HepG2 (cell line): ENCODE measurements at regions not wholly inside any gene's neighbourhood (a gene's known extent, or its start where the extent isn't known, plus 50 kb on each side); places are given as distances from the start of the nearest gene placed in this dataset.

Experiments
- ATAC-seq: fragments of 200-7000 bp; cut with Tn5 transposase; 3 replicates; pipeline ENCODE4 v1.9.1; 2020; ENCODE audit warnings: mild to moderate bottlenecking, moderate library complexity
- BruUV-seq: library from RNA; stranded (reverse); fragments of 400-500 nt; replicated peaks from 2 replicates; lab custom pipeline; 2021; lab: Mats Ljungman, UMichigan
- CTCF ChIA-PET: fragments of 300-600 bp; formaldehyde crosslinking; extraction: SDS; loops from one replicate; lab custom pipeline; 2021; ENCODE audit warnings: low total read pairs, inconsistent platforms, low intra/inter-chr PET ratio; lab: Yijun Ruan, JAX
- POLR2A ChIA-PET: fragments of 350-600 bp; sonication (Branson Sonifier 250); formaldehyde crosslinking; loops from one replicate; lab custom pipeline; 2020; ENCODE audit warnings: antibody characterized with exemption, inconsistent platforms; lab: Yijun Ruan, JAX
- DNase-seq: peaks from one replicate; pipeline ENCODE4 v3.0.0-alpha.2; 2015; ENCODE audit warnings: low spot score
- FAIRE-seq: peaks from 3 replicates; lab custom pipeline; 2011; peaks lifted over from hg19 to GRCh38; lab: Jason Lieb, UNC
- H2AFZ ChIP-seq: one replicate; pipeline ENCODE4 v1.6.1; 2011; ENCODE audit warnings: low read length, inconsistent platforms
- H3K27ac ChIP-seq: fragments of 300-600 bp; 3 replicates; pipeline ENCODE4 v1.8.0; 2011; ENCODE audit warnings: mixed run types, mild to moderate bottlenecking, mixed read lengths, low read length, inconsistent platforms; ENCODE audit not compliant: insufficient read depth; ENCODE audit errors: extremely low read length
- H3K27me3 ChIP-seq, 2 experiments: fragments of 200-600 bp in 1 of 2; 2 replicates in 1 of 2; 3 replicates in 1 of 2; pipeline versions ENCODE4 v1.6.0 to v1.8.0; 2011; ENCODE audit warnings: low read length in 2 of 2, mild to moderate bottlenecking in 2 of 2, moderate library complexity in 2 of 2, inconsistent platforms in 1 of 2; ENCODE audit not compliant: insufficient read depth in 2 of 2, control insufficient read depth in 1 of 2
- H3K36me3 ChIP-seq, 2 experiments: fragments of 200-600 bp in 1 of 2; replicated peaks in 1 of 2; 2 replicates in 1 of 2; 3 replicates in 1 of 2; pipeline versions ENCODE4 v1.5.1 to v1.8.0; 2011; ENCODE audit warnings: low read length in 2 of 2, inconsistent platforms in 1 of 2; ENCODE audit not compliant: insufficient read depth in 2 of 2, control insufficient read depth in 1 of 2
- H3K4me1 ChIP-seq: 2 replicates; pipeline ENCODE4 v1.5.1; 2012; ENCODE audit warnings: low read length, inconsistent platforms; ENCODE audit not compliant: insufficient read depth
- H3K4me2 ChIP-seq: 2 replicates; pipeline ENCODE4 v1.6.0; 2011; ENCODE audit warnings: low read depth, low read length, inconsistent platforms
- H3K4me3 ChIP-seq, 3 experiments: fragments of 200-600 bp in 1 of 3; sonication (generic), shearing (Covaris generic) in 1 of 3; replicated peaks in 1 of 3; 2 replicates each; pipeline ENCODE4 v1.5.1; 2011 to 2016; ENCODE audit warnings: low read length in 3 of 3, inconsistent platforms in 2 of 3, low read depth in 2 of 3, mild to moderate bottlenecking in 2 of 3, control low read depth in 1 of 3, mixed read lengths in 1 of 3; ENCODE audit not compliant: insufficient read depth in 1 of 3
- H3K79me2 ChIP-seq: one replicate; pipeline ENCODE4 v1.6.1; 2011; ENCODE audit warnings: low read length, inconsistent platforms; ENCODE audit not compliant: insufficient read depth
- H3K9ac ChIP-seq: 2 replicates; pipeline ENCODE4 v1.6.0; 2011; ENCODE audit warnings: mild to moderate bottlenecking, low read depth, low read length, inconsistent platforms; ENCODE audit not compliant: insufficient read depth
- H3K9me3 ChIP-seq: 2 replicates; pipeline ENCODE4 v1.5.1; 2012; ENCODE audit warnings: mild to moderate bottlenecking, low read length
- H4K20me1 ChIP-seq: 2 replicates; pipeline ENCODE4 v1.6.0; 2011; ENCODE audit warnings: inconsistent platforms, mild to moderate bottlenecking, low read length, moderate library complexity; ENCODE audit not compliant: insufficient read depth
- CCDC6 ChIP-seq: sonication (generic); formaldehyde crosslinking; IDR thresholded peaks from 2 replicates; pipeline ENCODE4 v1.8.1; 2022; ENCODE audit warnings: mild to moderate bottlenecking, missing genetic modification reagents, moderate library complexity
- EED ChIP-seq: sonication (generic); formaldehyde crosslinking; IDR thresholded peaks from 2 replicates; pipeline ENCODE4 v1.5.0; 2020; ENCODE audit warnings: mild to moderate bottlenecking, missing genetic modification reagents
- EP300 ChIP-seq, 3 experiments: sonication (generic) in 1 of 3; formaldehyde crosslinking in 1 of 3; IDR thresholded peaks; 2 replicates each; pipeline versions ENCODE4 v1.5.1 to v1.6.1; 2011 to 2020; ENCODE audit warnings: low read depth in 2 of 3, low read length in 2 of 3, borderline replicate concordance in 1 of 3, improper control_type of control experiment in 1 of 3, mild to moderate bottlenecking in 1 of 3, missing genetic modification reagents in 1 of 3, moderate library complexity in 1 of 3
- HOXA3 ChIP-seq: sonication (generic); formaldehyde crosslinking; IDR thresholded peaks from 2 replicates; pipeline ENCODE4 v1.5.0; 2020; ENCODE audit warnings: missing genetic modification reagents
- KLF16 ChIP-seq, 2 experiments: sonication (generic) in 1 of 2; formaldehyde crosslinking in 1 of 2; IDR thresholded peaks; 2 replicates each; pipeline versions ENCODE4 v1.6.1 to v1.8.0; 2016 to 2023; ENCODE audit warnings: missing genetic modification reagents in 2 of 2, missing compliant biosample characterization in 1 of 2
- MEF2D ChIP-seq: sonication (generic); formaldehyde crosslinking; IDR thresholded peaks from 2 replicates; pipeline ENCODE4 v1.5.1; 2020; ENCODE audit warnings: mild to moderate bottlenecking, missing genetic modification reagents
- MTF1 ChIP-seq: sonication (generic); formaldehyde crosslinking; IDR thresholded peaks from 2 replicates; pipeline ENCODE4 v1.5.0; 2020; ENCODE audit warnings: missing genetic modification reagents
- TBP ChIP-seq: sonication (generic); formaldehyde crosslinking; IDR thresholded peaks from 2 replicates; pipeline ENCODE4 v1.5.0; 2020; ENCODE audit warnings: missing genetic modification reagents
- TEF ChIP-seq: sonication (generic); formaldehyde crosslinking; IDR thresholded peaks from 2 replicates; pipeline ENCODE4 v1.5.0; 2020; ENCODE audit warnings: missing genetic modification reagents
- YEATS2 ChIP-seq: sonication (generic); formaldehyde crosslinking; IDR thresholded peaks from 2 replicates; pipeline ENCODE4 v1.4.0; 2020; ENCODE audit warnings: missing genetic modification reagents, borderline replicate concordance
- ZNF432 ChIP-seq: sonication (generic); formaldehyde crosslinking; IDR thresholded peaks from 2 replicates; pipeline ENCODE4 v1.5.0; 2020; ENCODE audit warnings: missing genetic modification reagents, mild to moderate bottlenecking, borderline replicate concordance
- ZNF570 ChIP-seq: sonication (generic); formaldehyde crosslinking; IDR thresholded peaks from 2 replicates; pipeline ENCODE4 v1.4.0; 2020; ENCODE audit warnings: mild to moderate bottlenecking, missing genetic modification reagents, borderline replicate concordance
- ZNF780A ChIP-seq: sonication (generic); formaldehyde crosslinking; IDR thresholded peaks from 2 replicates; pipeline ENCODE4 v1.8.0; 2022; ENCODE audit warnings: mild to moderate bottlenecking, missing genetic modification reagents, moderate library complexity
- WGBS: methylation state at CpG from one replicate; pipeline ENCODE4 v1.1.6; 2017; ENCODE audit warnings: low lambda C conversion rate; 5-methylcytosine and 5-hydroxymethylcytosine counted together
- in situ Hi-C: cut with HindIII; loops from 2 replicates; pipeline ENCODE4 v1.10.0; 2017; ENCODE audit warnings: low pct_unique_long_range_greater_than_20kb; ENCODE audit not compliant: extremely low pct_ligation_motif_present
- intact Hi-C: fragments of 100-400 bp; cut with micrococcal nuclease; formaldehyde crosslinking; loops from one replicate; pipeline ENCODE4 v1.10.0; 2022; ENCODE audit not compliant: unreplicated experiment

GRCh38 chr10:107829161-107829560 lies 664.7 kb upstream of the SORCS1 start (continued):
- TF ChIP-seq ZNF780A (CRISPR knock-in tag) = no peak

- no peak overlapping the region for H3K4me2 ChIP-seq
- no peak overlapping the region for H3K27ac ChIP-seq
- no peaks in the 10 kb centered on the region for H3K27me3 ChIP-seq
- H3K4me1 ChIP-seq = no peaks in the 10 kb centered on the region
- in situ Hi-C loops = no loop called here
- no peak for ATAC-seq
- no peak overlapping the region for H3K4me3 ChIP-seq
- no peaks in the 10 kb centered on the region for H3K79me2 ChIP-seq
- no peaks in the 10 kb centered on the region for H4K20me1 ChIP-seq
- DNase-seq = no peak
- ChIA-PET CTCF (no interaction called here), POLR2A (no interaction called here)
- no peak for TF ChIP-seq ZNF432
- TF ChIP-seq CCDC6 (CRISPR knock-in tag) = no peak
- TF ChIP-seq TEF (CRISPR knock-in tag) = no peak
- no peak for TF ChIP-seq ZNF570 (CRISPR knock-in tag)
- TF ChIP-seq EED (CRISPR knock-in tag) = no peak
- no peak for TF ChIP-seq HOXA3
- no peak for TF ChIP-seq MEF2D (CRISPR knock-in tag)
- TF ChIP-seq KLF16 (CRISPR knock-in tag; IDR thresholded peaks at IDR 0.05) = no peak
- TF ChIP-seq YEATS2 (CRISPR knock-in tag) = no peak
- TF ChIP-seq EP300 (IDR thresholded peaks at IDR 0.05; ENCODE audit: low read depth in 2 of 2, low read length in 2 of 2) = no peak
- no peak for TF ChIP-seq EP300 (CRISPR knock-in tag; IDR thresholded peaks at IDR 0.05; ENCODE audit: borderline replicate concordance)
- no peak for TF ChIP-seq TBP
- no peak for TF ChIP-seq MTF1
- no peak for FAIRE-seq
- no peak overlapping the region for H3K9ac ChIP-seq
- no peaks in the 10 kb centered on the region for H3K36me3 ChIP-seq
- no peak overlapping the region for H2AFZ ChIP-seq
- WGBS = 4% methylated on average over 4 of the region's 4 CpGs
- peaks cover 83% of the 10 kb centered on the region for H3K9me3 ChIP-seq
- BruUV-seq = no TSS peak
- intact Hi-C loops = no loop called here
Measured at GRCh38 chr10:107826171-107826570, 661.7 kb upstream of the SORCS1 start.
